ENCODE measurements at regions not wholly inside any gene's neighbourhood (a gene's known extent, or its start where the extent isn't known, plus 50 kb on each side); places are given as distances from the start of the nearest gene placed in this dataset.
"Not testable (repeated sequence)": the region's sequence is repeated elsewhere in the genome, so short reads cannot be mapped to it uniquely, and the experiment has no call there.

GRCh38 chr7:113606325-113606724, 312.5 kb downstream of the PPP1R3A start:
- no peak for DNase-seq (ENCODE audit: low spot score in 2 of 2)
- H3K27me3 ChIP-seq = no peaks in the 10 kb centered on the region
- H3K27ac ChIP-seq = no peak overlapping the region
- H3K36me3 ChIP-seq = no peaks in the 10 kb centered on the region
- H3K9me3 ChIP-seq = no peaks in the 10 kb centered on the region
- intact Hi-C loops (cut with DNase I) = no loop called here
- no peak for TF ChIP-seq CTCF (IDR thresholded peaks at IDR 0.05)
- H3K4me3 ChIP-seq = no peak overlapping the region
- peaks cover 0 to 4% of the 10 kb centered on the region in 2 donors for H3K4me1 ChIP-seq

GRCh38 chr7:113600428-113600827, 318.4 kb downstream of the PPP1R3A start:
- H3K4me1 ChIP-seq; H3K9me3 ChIP-seq; H3K36me3 ChIP-seq; DNase-seq (ENCODE audit: low spot score in 2 of 2); H3K27me3 ChIP-seq; intact Hi-C loops (cut with DNase I); H3K4me3 ChIP-seq; H3K27ac ChIP-seq: not testable (repeated sequence)

- not testable (repeated sequence) for H3K4me1 ChIP-seq; H3K36me3 ChIP-seq; H3K9me3 ChIP-seq; H3K27me3 ChIP-seq; H3K4me3 ChIP-seq; H3K27ac ChIP-seq; DNase-seq (ENCODE audit: low spot score in 2 of 2)
- intact Hi-C loops (cut with DNase I) = loop anchor here (10.0 kb wide), 1 partner anchor 61 kb away; no protein-coding TSS in a partner anchor
Measured at GRCh38 chr7:113593455-113593854, 325.4 kb downstream of the PPP1R3A start.

- H3K27ac ChIP-seq; H3K4me1 ChIP-seq; H3K9me3 ChIP-seq; H3K27me3 ChIP-seq; H3K4me3 ChIP-seq; DNase-seq (ENCODE audit: low spot score in 2 of 2); H3K36me3 ChIP-seq: not testable (repeated sequence)
- intact Hi-C loops (cut with DNase I) = loop anchor here (10.0 kb wide), 1 partner anchor 62 kb away; no protein-coding TSS in a partner anchor
Measured at GRCh38 chr7:113592924-113593323, 325.9 kb downstream of the PPP1R3A start.

- no peak for DNase-seq (ENCODE audit: low spot score in 2 of 2)
- no peaks in the 10 kb centered on the region for H3K27me3 ChIP-seq
- no peak for TF ChIP-seq CTCF (IDR thresholded peaks at IDR 0.05)
- no peak overlapping the region for H3K4me3 ChIP-seq
- H3K27ac ChIP-seq = no peak overlapping the region
- no peaks in the 10 kb centered on the region for H3K36me3 ChIP-seq
- H3K9me3 ChIP-seq = no peaks in the 10 kb centered on the region
- intact Hi-C loops (cut with DNase I) = no loop called here
- no peaks in the 10 kb centered on the region for H3K4me1 ChIP-seq
Measured at GRCh38 chr7:113582471-113582870, 336.3 kb downstream of the PPP1R3A start.

GRCh38 chr7:113563257-113563656, 355.6 kb downstream of the PPP1R3A start:
- DNase-seq (ENCODE audit: low spot score in 2 of 2); H3K36me3 ChIP-seq; H3K9me3 ChIP-seq; H3K27me3 ChIP-seq; H3K27ac ChIP-seq; H3K4me3 ChIP-seq; H3K4me1 ChIP-seq: not testable (repeated sequence)
- intact Hi-C loops (cut with DNase I) = loop anchor here (5.0 kb wide), 1 partner anchor 34 kb away; no protein-coding TSS in a partner anchor

GRCh38 chr7:113562801-113563200, 356.0 kb downstream of the PPP1R3A start:
- no peaks in the 10 kb centered on the region for H3K36me3 ChIP-seq

More at GRCh38 chr7:113562801-113563200, 356.0 kb downstream of the PPP1R3A start:
- Histone ChIP-seq H3K4me1 (peaks cover 0 to 6% of the 10 kb centered on the region in 2 donors), H3K27me3 (no peaks in the 10 kb centered on the region), H3K9me3 (no peaks in the 10 kb centered on the region), H3K4me3 (no peak overlapping the region), H3K27ac (no peak overlapping the region)
- TF ChIP-seq CTCF (IDR thresholded peaks at IDR 0.05) = no peak
- no peak for DNase-seq (ENCODE audit: low spot score in 2 of 2)
- intact Hi-C loops (cut with DNase I) = loop anchor here (5.0 kb wide), 1 partner anchor 34 kb away; no protein-coding TSS in a partner anchor

Measured in ascending aorta (tissue), 2 donors.